H54 (cell line): ENCODE measurements at regions not wholly inside any gene's neighbourhood (a gene's known extent, or its start where the extent isn't known, plus 50 kb on each side); places are given as distances from the start of the nearest gene placed in this dataset.
A peak's percentile ranks its signal among the peaks of the same experiment; 100 is the strongest.
"Not testable (repeated sequence)": the region's sequence is repeated elsewhere in the genome, so short reads cannot be mapped to it uniquely, and the experiment has no call there.

Experiments used
- DNase-seq: peaks from one replicate; pipeline ENCODE4 v3.0.0; 2011; ENCODE audit warnings: low spot score, mixed read lengths; ENCODE audit not compliant: insufficient read length
- FAIRE-seq: peaks from 3 replicates; lab custom pipeline; 2011; peaks lifted over from hg19 to GRCh38; lab: Jason Lieb, UNC
- POLR2A ChIP-seq: IDR thresholded peaks from 2 replicates; pipeline ENCODE4 v1.6.1; 2011; ENCODE audit warnings: low read depth, mild to moderate bottlenecking, low read length

DNA sequence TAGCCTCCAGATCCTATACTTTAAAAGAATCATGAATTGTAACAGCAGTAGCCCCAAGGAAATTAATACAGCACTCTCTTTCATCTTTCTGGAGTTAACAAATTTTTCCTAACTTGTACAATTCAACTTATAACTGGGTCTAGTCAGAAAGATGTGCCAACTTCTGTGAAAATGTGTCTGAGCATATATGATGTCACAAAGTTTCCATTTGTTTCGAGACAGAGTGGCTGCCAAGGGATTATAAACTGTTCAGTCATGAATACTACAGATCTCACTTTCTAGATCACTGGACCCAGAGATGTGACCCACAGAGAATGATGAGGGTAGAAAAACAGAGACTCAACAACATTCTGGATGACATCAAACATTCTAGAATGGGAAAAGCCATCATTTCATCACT is 249.2 kb upstream of the PHF14 start:
- FAIRE-seq (peak; percentile 6), DNase-seq (no peak)
- TF ChIP-seq POLR2A: no peak

GRCh38 chr7:10727636-10728035 is 246.0 kb upstream of the PHF14 start:
- no peak for TF ChIP-seq POLR2A
- DNase-seq (no peak), FAIRE-seq (no peak)

DNA sequence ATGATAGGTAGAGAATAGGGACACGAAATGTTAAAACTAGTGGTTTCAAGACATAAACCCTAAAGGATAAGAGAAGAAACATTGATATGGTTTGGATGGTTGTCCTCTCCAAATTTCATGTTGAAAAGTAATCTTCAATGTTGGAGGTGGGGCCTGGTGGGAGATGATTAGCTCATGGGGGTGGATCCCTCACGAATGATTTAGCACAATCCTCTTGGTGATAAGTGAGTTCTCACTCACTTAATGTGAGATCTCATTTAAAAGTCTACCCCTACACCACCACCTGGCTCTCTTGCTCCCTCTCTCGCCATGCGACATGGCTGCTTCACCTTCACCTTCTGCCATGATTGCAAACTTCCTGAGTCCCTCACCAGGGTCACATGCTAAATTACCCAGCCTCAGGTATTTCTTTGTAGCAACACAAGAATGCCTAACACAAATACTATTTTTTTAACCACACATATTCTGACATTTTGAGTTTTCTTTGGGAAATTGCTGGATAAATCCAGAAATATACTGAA is 242.4 kb upstream of the PHF14 start:
- DNase-seq (no peak), FAIRE-seq (no peak)
- TF ChIP-seq POLR2A: no peak

GRCh38 chr7:10733747-10734146 is 239.9 kb upstream of the PHF14 start:
- no peak for TF ChIP-seq POLR2A
- no peak for DNase-seq
- FAIRE-seq: no peak

- TF ChIP-seq POLR2A: no peak
- DNase-seq (no peak), FAIRE-seq (no peak)
Observed at GRCh38 chr7:10734595-10734994, 239.1 kb upstream of the PHF14 start.

DNA sequence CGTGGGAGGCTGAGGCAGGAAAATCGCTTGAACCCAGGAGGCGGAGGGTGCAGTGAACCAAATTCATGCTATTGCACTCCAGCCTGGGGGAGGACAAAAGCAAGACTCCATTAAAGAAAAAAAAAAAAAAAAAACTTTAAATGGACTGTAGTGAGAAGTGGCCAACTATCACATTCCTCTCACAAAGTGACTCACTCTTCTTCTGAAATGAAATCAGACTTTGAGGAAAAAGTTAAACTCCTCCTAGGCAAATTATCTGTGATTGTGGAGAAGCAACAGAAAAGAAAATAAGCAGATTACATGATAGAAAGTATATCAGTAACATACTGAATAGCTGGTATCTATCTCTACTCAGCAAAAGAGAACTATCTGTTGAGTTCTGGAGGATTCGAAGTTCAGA is 234.3 kb upstream of the PHF14 start:
- DNase-seq (peak; percentile 7), FAIRE-seq (no peak)
- no peak for TF ChIP-seq POLR2A

GRCh38 chr7:10740805-10741204 is 232.9 kb upstream of the PHF14 start:
- FAIRE-seq (no peak), DNase-seq (no peak)
- no peak for TF ChIP-seq POLR2A

- FAIRE-seq: no peak
- TF ChIP-seq POLR2A: no peak
- no peak for DNase-seq
Observed at GRCh38 chr7:10756981-10757380, 216.7 kb upstream of the PHF14 start.

DNA sequence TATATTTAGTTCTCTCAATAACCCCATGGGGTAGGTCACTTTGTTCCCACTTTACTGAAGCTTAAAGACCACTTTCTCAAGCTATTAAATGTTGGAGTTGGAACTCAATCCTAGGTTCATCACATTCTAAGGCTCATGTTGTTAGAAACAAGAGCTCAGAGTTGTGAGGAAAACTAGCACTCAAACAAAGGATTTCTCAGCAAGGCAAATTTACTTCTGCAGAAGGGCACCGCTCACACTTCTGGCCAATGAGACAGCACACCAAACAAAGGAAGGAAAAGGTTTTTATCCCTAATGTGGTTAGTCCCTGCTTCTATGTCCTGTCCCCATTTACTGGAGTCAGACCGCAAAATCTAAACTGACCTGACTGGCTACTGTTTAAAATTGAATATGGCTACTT is 214.6 kb upstream of the PHF14 start:
- DNase-seq (no peak), FAIRE-seq (no peak)
- no peak for TF ChIP-seq POLR2A

DNA sequence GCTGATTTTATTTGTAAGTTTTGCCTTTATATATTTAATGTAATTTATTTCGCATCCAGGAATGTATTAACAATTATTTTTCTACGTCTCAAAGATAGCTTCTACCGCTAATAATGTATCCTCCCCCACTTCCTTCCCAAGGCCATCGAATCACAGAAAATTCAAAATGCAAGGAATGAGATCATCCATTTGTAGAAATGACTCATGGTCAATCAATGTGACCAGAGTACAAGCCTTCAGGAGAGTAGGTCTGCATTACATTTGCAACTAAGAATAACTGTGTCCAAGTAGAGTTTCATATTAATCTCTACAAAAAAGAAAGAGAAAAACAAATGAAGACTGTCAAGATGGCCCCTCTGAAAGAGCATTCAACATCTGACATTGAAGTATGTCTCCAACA is 205.9 kb upstream of the PHF14 start:
- DNase-seq: peak; percentile 18
- no peak for TF ChIP-seq POLR2A
- FAIRE-seq: peak; percentile 88

DNA sequence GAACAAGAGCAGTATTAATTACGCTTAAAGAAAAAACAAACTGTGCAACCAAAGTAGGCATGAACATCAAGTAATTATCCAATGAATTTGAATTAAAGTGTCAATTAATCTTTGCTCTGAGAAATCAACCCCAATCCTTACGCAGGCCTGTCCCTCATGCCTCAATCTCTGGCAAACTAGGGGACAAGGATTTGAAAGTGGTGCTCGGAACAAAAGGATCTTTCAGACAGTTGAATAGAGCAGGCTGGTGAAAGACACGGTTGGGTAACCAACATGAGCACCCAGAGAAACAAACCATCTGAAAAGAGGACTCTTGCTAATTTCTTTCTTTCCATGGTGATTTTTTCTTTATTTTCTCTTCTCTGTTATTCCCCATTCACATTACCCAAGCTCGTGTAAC is 203.5 kb upstream of the PHF14 start:
- DNase-seq: no peak
- TF ChIP-seq POLR2A: no peak
- FAIRE-seq: no peak

DNA sequence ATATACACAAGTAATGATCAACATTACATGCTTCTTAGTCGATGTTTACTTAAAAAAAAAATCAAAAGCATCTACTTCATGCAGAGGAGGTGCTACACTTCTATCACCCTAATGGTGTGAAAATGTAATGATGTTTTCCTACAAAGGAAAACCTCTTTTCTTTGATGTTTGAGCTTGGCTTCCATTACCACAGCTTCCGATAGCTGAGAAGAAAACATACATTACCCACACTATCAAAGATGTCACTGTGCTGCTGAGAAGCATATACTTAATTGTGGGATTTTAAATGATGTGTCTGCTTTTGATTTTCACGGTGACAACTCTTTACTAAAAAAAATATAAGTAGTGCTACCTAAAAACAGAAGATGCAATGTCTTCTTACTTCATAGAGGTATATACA is 200.2 kb upstream of the PHF14 start:
- DNase-seq (no peak), FAIRE-seq (no peak)
- TF ChIP-seq POLR2A: no peak

DNA sequence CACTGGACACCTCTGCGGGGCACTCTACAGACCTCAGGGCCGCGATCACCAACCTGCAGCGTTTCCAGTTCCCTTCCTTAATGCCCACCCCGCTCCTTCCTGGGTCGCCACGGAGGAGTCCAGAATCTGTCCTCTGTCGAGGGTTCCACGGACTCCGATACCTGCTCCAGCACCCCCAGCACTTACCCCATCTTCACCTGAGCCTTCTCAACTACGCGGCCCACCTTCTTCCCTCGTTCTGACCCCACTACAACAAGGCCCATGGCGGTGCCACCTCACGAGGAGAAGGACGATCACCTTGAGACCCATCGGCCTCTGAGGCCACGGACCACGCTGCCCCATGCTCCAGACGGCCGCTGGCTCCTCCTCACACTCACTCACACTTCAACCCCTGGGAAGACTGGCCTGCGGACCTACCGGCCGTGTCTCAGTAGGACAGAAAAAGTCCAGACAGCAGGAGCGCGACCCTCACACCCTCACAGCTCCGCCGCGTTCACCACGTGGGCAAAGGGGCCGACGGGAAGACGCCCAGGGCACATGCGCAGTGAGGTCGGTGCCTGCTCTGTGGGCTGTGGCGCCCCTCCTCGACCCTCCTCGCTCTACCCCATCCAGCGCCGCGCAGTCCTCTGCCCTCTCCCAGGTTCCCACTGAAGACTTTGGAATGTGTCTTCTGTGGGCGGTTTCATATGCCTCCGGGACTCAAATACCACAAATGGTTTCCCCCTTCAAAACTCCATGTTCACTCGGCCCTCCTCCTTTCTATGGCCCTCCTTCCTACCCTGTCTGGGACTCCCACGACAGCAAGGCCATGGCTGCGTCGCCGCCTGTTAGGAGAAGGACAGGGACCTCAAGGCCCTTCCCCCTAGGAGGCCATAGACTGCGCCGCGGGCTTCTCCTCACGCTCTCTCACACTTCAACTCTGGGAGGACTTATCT is 193.9 kb upstream of the PHF14 start:
- TF ChIP-seq POLR2A: no peak
- DNase-seq (no peak), FAIRE-seq (no peak)

DNA sequence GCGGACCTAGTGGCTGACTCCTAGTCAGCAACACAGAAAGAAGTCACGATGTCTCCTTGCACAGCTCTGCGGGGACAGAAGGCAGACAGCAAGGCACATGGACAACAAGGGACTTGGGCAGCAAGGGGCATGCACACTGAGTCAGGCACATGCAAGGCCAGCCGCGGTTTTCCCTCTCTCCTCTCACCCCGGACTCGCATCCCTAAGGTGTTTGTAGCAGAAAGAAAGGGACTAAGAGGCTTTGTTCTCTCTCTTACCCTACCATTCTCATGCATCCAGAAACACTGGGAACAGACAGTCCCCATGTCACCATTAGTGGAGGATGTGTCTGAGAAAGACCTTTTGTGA is 193.3 kb upstream of the PHF14 start:
- no peak for DNase-seq
- no peak for TF ChIP-seq POLR2A
- no peak for FAIRE-seq

DNA sequence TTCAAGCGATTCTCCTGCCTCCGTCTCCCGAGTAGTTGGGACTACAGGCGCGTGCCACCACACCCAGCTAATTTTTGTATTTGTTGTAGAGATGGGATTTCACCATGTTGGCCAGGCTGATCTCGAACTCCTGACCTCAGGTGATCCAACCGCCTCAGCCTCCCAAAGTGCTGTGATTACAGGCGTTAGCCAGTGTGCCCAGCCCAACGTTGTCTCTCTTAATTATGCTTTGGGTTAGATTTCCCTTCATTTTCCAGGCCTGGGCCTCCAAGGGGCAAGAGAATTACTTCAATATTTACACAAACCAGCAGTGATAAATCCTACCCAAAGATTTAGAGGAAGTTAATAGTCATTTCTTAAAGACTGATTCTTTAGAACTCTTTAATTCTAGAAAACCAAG is 186.7 kb upstream of the PHF14 start:
- not testable (repeated sequence) for DNase-seq, FAIRE-seq
